SIG-M5 (cell line): ENCODE measurements at regions not wholly inside any gene's neighbourhood (a gene's known extent, or its start where the extent isn't known, plus 50 kb on each side); places are given as distances from the start of the nearest gene placed in this dataset.

Experiments used
- DNase-seq: peaks from one replicate; lab custom pipeline; 2025; lab: John Stamatoyannopoulos, UW

- DNase-seq: no peak
Observed at GRCh38 chr5:160511280-160511929, 89.8 kb downstream of the PTTG1 start.
